Ishikawa (cell line): ENCODE measurements at regions not wholly inside any gene's neighbourhood (a gene's known extent, or its start where the extent isn't known, plus 50 kb on each side); places are given as distances from the start of the nearest gene placed in this dataset.

Experiments used
- CEBPB ChIP-seq: IDR thresholded peaks from 2 replicates; pipeline ENCODE4 v1.6.1; 2012
- CREB1 ChIP-seq: IDR thresholded peaks from 2 replicates; pipeline ENCODE4 v1.6.1; 2012; ENCODE audit warnings: low read depth
- EGR1 ChIP-seq: IDR thresholded peaks from 2 replicates; pipeline ENCODE4 v1.6.1; 2012
- EP300 ChIP-seq: IDR thresholded peaks from 2 replicates; pipeline ENCODE4 v1.6.1; 2012; ENCODE audit warnings: borderline replicate concordance
- FOXM1 ChIP-seq: IDR thresholded peaks from 2 replicates; pipeline ENCODE4 v1.6.1; 2012; ENCODE audit warnings: low read depth, borderline replicate concordance
- MAX ChIP-seq: IDR thresholded peaks from 2 replicates; pipeline ENCODE4 v1.6.1; 2012
- NFIC ChIP-seq: IDR thresholded peaks from 2 replicates; pipeline ENCODE4 v1.6.1; 2012
- RAD21 ChIP-seq: IDR thresholded peaks from 2 replicates; pipeline ENCODE4 v1.6.1; 2012; ENCODE audit warnings: low read depth
- REST ChIP-seq: IDR thresholded peaks from 2 replicates; pipeline ENCODE4 v1.6.1; 2012; ENCODE audit warnings: low read depth, mild to moderate bottlenecking
- TAF1 ChIP-seq: IDR thresholded peaks from 2 replicates; pipeline ENCODE4 v1.6.1; 2012; ENCODE audit warnings: low read depth, mild to moderate bottlenecking
- TCF12 ChIP-seq: IDR thresholded peaks from 2 replicates; pipeline ENCODE4 v1.6.1; 2012; ENCODE audit warnings: low read depth
- TEAD4 ChIP-seq: IDR thresholded peaks from 2 replicates; pipeline ENCODE4 v1.6.1; 2012
- USF1 ChIP-seq: IDR thresholded peaks from 2 replicates; pipeline ENCODE4 v1.6.1; 2012
- YY1 ChIP-seq: IDR thresholded peaks from 2 replicates; pipeline ENCODE4 v1.6.1; 2012; ENCODE audit warnings: low read depth
- ZBTB7A ChIP-seq: IDR thresholded peaks from 2 replicates; pipeline ENCODE4 v1.6.1; 2012; ENCODE audit warnings: low read depth

DNA sequence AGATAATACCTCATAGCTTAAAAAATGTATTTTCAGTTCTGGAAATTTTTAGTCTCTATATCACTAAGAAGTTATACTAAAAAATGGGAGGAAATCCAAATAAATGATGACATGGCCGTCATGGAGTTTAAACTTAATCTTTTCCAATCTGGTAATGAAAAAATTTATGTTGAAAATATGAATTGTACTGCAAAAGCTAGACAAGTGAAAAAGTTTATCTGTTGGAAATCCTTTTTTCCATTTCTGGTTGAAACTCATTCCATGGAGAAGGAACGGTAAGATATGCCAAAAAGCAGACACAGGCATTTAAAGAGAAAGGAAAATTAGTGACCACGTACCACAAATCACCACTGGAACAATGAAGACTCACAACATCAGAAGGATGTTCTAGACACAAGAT lies 314.2 kb upstream of the PRICKLE1 start:
- no peak for TF ChIP-seq FOXM1
- no peak for TF ChIP-seq TAF1
- no peak for TF ChIP-seq CEBPB
- no peak for TF ChIP-seq NFIC
- no peak for TF ChIP-seq TCF12
- TF ChIP-seq REST: no peak
- TF ChIP-seq ZBTB7A: no peak
- TF ChIP-seq CREB1: no peak
- no peak for TF ChIP-seq TEAD4
- no peak for TF ChIP-seq RAD21
- no peak for TF ChIP-seq EGR1
- no peak for TF ChIP-seq EP300
- TF ChIP-seq MAX: no peak

DNA sequence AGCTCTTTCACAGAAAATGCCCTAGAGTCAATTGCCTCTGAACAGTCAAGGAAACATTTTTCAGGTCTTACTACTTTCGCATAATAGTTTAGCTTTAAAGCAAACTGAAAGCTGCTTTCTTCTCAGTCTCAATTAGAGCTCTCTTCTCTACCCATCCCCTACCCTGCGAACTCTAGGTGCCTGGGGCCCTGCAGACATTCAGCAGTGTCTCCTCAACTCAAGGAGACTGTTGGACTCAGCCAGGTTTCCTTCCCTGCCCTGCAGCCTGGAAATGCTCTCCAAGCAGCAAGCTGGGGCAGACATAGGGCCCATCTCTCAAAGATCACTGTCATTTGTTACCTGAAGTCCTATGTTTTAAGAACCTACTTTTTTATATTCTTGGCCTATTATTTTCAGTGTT lies 312.5 kb upstream of the PRICKLE1 start:
- TF ChIP-seq EGR1 (no peak), TCF12 (no peak), EP300 (no peak), CREB1 (no peak), REST (no peak), ZBTB7A (no peak), YY1 (no peak), TEAD4 (no peak), CEBPB (no peak), MAX (no peak), TAF1 (no peak)

GRCh38 chr12:42893803-42894202 lies 304.3 kb upstream of the PRICKLE1 start:
- TF ChIP-seq YY1: no peak
- TF ChIP-seq RAD21: no peak
- TF ChIP-seq USF1: no peak
- no peak for TF ChIP-seq NFIC
- no peak for TF ChIP-seq EP300

DNA sequence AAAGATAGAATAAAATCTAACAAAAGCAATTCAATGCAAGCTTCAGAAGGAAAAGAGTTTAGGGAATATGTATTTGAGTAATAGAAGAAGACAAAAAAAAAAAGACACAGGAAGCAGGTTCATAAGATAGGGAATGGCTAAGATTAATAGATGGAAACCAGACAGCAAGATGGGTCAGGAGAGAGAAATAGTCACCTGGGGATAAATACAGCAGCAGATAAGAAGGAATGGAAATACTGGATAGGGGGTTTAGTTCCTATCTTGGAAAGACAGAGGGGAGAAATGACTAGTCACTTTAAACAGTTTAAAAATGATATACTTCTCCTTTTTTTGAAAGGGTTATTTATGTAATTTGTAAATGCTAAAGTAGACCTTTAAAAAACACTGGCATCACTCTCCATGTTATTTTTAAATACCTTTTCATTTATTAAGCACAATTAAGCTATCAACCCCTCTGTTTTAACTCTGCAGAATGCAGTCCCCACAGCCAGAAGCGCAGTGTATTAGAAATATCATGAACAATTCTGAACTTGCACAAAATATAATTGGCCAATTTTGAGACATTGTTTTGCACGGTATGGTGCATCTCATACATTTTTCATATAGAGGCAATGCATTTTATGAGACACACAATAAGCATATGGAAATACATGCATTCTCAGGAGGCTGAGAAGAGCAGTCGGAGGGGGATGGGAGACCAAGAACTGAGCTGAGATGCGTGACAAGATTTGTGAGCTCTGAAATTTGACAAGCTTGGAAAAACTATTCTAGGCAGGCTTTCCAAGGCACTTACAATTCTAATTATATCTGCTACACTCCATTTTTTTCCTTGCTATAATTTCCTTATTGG lies 303.4 kb upstream of the PRICKLE1 start:
- TF ChIP-seq REST: no peak
- TF ChIP-seq YY1: no peak
- no peak for TF ChIP-seq TEAD4
- TF ChIP-seq TCF12: no peak
- TF ChIP-seq CREB1: no peak
- no peak for TF ChIP-seq TAF1
- TF ChIP-seq FOXM1: no peak

DNA sequence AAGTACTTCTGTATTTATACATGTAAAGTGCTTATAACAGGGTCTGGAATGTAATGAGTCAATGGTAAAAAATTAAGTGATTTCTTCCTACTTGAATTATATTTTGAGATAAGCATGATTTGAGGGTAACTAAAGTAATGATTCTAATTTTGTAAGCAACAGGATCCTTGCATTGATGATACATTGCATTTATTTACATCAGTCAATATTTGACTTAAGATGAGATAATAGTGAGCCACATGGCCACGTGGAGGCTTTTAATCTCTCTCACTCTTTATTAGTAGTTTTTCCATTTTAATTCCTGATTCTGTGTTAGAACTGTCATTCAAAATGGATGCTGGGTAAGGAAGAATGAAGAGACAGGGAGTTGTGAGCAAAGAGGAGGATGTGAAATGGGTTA lies 298.1 kb upstream of the PRICKLE1 start:
- no peak for TF ChIP-seq ZBTB7A
- TF ChIP-seq TCF12: no peak
- TF ChIP-seq REST: no peak
- TF ChIP-seq USF1: no peak
- no peak for TF ChIP-seq EGR1
